SK-N-MC (cell line): ENCODE measurements at regions not wholly inside any gene's neighbourhood (a gene's known extent, or its start where the extent isn't known, plus 50 kb on each side); places are given as distances from the start of the nearest gene placed in this dataset.

Experiments used
- EZH2 ChIP-seq: fragments of 200-600 bp; sonication (generic); IDR thresholded peaks from one replicate; pipeline ENCODE4 v1.6.1; 2017; ENCODE audit warnings: antibody characterized with exemption
- POLR2AphosphoS5 ChIP-seq: IDR thresholded peaks from 2 replicates; pipeline ENCODE4 v1.6.1; 2012; ENCODE audit warnings: mild to moderate bottlenecking, low read depth, low read length, borderline replicate concordance

GRCh38 chr10:34033078-34033477 is 698.6 kb upstream of the NRP1 start:
- TF ChIP-seq POLR2AphosphoS5 (no peak), EZH2 (no peak)
